BJ (cell line): ENCODE measurements at regions not wholly inside any gene's neighbourhood (a gene's known extent, or its start where the extent isn't known, plus 50 kb on each side); places are given as distances from the start of the nearest gene placed in this dataset.
"Not testable (repeated sequence)": the region's sequence is repeated elsewhere in the genome, so short reads cannot be mapped to it uniquely, and the experiment has no call there.

Experiments
- CTCF ChIA-PET: fragments of 350-600 bp; formaldehyde crosslinking; extraction: SDS; loops from one replicate; lab custom pipeline; 2021; ENCODE audit warnings: antibody characterized with exemption, inconsistent platforms; lab: Yijun Ruan, JAX
- POLR2A ChIA-PET: fragments of 300-600 bp; sonication (Branson Sonifier 250); formaldehyde crosslinking; extraction: SDS; loops from one replicate; lab custom pipeline; 2021; ENCODE audit warnings: antibody characterized with exemption; lab: Charles Lee
- DNase-seq: peaks from one replicate; pipeline ENCODE4 v3.0.0-alpha.2; 2011; ENCODE audit warnings: low read depth
- H3K27me3 ChIP-seq: 2 replicates; pipeline ENCODE4 v1.6.0; 2011; ENCODE audit warnings: low read length; ENCODE audit not compliant: control insufficient read depth, insufficient read depth
- H3K36me3 ChIP-seq: 2 replicates; pipeline ENCODE4 v1.5.1; 2011; ENCODE audit warnings: low read length; ENCODE audit not compliant: control insufficient read depth, insufficient read depth
- H3K4me3 ChIP-seq: 2 replicates; pipeline ENCODE4 v1.5.1; 2011; ENCODE audit warnings: low read depth, mild to moderate bottlenecking, control low read depth, low read length
- CTCF ChIP-seq: IDR thresholded peaks from 2 replicates; pipeline ENCODE4 v1.5.1; 2011; ENCODE audit warnings: low read depth, mild to moderate bottlenecking, control low read depth, inconsistent platforms, low read length, moderate library complexity; ENCODE audit not compliant: insufficient read depth

GRCh38 chr7:101725921-101726320 is 91.5 kb upstream of the CUX1 start:
- ChIA-PET POLR2A (no interaction called here), CTCF (no interaction called here)
- H3K36me3 ChIP-seq: no peaks in the 10 kb centered on the region
- H3K4me3 ChIP-seq: no peak overlapping the region
- H3K27me3 ChIP-seq: 0 out of 2 replicates have a peak, but pooled peaks cover 1% of the 10 kb centered on the region
- DNase-seq: no peak
- no peak for TF ChIP-seq CTCF

GRCh38 chr7:101727184-101727583 is 90.2 kb upstream of the CUX1 start:
- Histone ChIP-seq H3K4me3 (no peak overlapping the region), H3K27me3 (peaks cover 3% of the 10 kb centered on the region; the same call in 1 of the 2 replicates), H3K36me3 (no peaks in the 10 kb centered on the region)
- no peak for DNase-seq
- ChIA-PET POLR2A (no interaction called here), CTCF (no interaction called here)
- no peak for TF ChIP-seq CTCF

GRCh38 chr7:101728128-101728527 is 89.3 kb upstream of the CUX1 start:
- TF ChIP-seq CTCF: no peak
- ChIA-PET POLR2A (no interaction called here), CTCF (no interaction called here)
- Histone ChIP-seq H3K4me3 (no peak overlapping the region), H3K36me3 (no peaks in the 10 kb centered on the region), H3K27me3 (peaks cover 2% of the 10 kb centered on the region; the same call in 1 of the 2 replicates)
- no peak for DNase-seq

- H3K27me3 ChIP-seq, CTCF ChIA-PET, H3K36me3 ChIP-seq, DNase-seq, H3K4me3 ChIP-seq, POLR2A ChIA-PET: not testable (repeated sequence)
Measured at GRCh38 chr7:101728873-101729240, 88.6 kb upstream of the CUX1 start.

GRCh38 chr7:101729241-101729883 is 88.1 kb upstream of the CUX1 start:
- no peak for DNase-seq
- CTCF ChIA-PET: interaction anchor here (0.6 kb wide), 2 partner anchors 138 to 464 kb away, joined by 4 to 5 read pairs; no protein-coding TSS in a partner anchor
- POLR2A ChIA-PET: no interaction called here
- no peaks in the 10 kb centered on the region for H3K36me3 ChIP-seq
- no peak for TF ChIP-seq CTCF
- H3K4me3 ChIP-seq: no peak overlapping the region
- peaks cover 2% of the 10 kb centered on the region; the same call in 1 of the 2 replicates for H3K27me3 ChIP-seq

GRCh38 chr7:101731502-101732084 is 85.8 kb upstream of the CUX1 start:
- ChIA-PET CTCF (no interaction called here), POLR2A (no interaction called here)
- Histone ChIP-seq H3K27me3 (peaks cover 2% of the 10 kb centered on the region; the same call in 1 of the 2 replicates), H3K36me3 (no peaks in the 10 kb centered on the region; the same call in 1 of the 2 replicates), H3K4me3 (no peak overlapping the region)
- DNase-seq: no peak
- no peak for TF ChIP-seq CTCF
